22Rv1 (cell line): ENCODE measurements at regions not wholly inside any gene's neighbourhood (a gene's known extent, or its start where the extent isn't known, plus 50 kb on each side); places are given as distances from the start of the nearest gene placed in this dataset.

Source experiments
- H3K27ac ChIP-seq: fragments of 450-650 bp; 2 replicates; pipeline ENCODE4 v1.5.1; 2017
- CTCF ChIP-seq: fragments of 450-650 bp; IDR thresholded peaks from 2 replicates; pipeline ENCODE4 v1.5.1; 2017; ENCODE audit warnings: mild to moderate bottlenecking
- ZFX ChIP-seq: fragments of 450-650 bp; IDR thresholded peaks from 2 replicates; pipeline ENCODE4 v1.6.1; 2017; ENCODE audit warnings: antibody characterized with exemption, borderline replicate concordance

- TF ChIP-seq ZFX (no peak), CTCF (no peak)
- no peak overlapping the region for H3K27ac ChIP-seq
These were observed 203.2 kb downstream of the CSNK2A3 start for GRCh38 chr11:11149671-11150459.

- TF ChIP-seq ZFX (no peak), CTCF (no peak)
- no peak overlapping the region for H3K27ac ChIP-seq
These were observed 204.5 kb downstream of the CSNK2A3 start for GRCh38 chr11:11148596-11148995.

- H3K27ac ChIP-seq = no peak overlapping the region
- TF ChIP-seq ZFX (no peak), CTCF (peak; percentile 16; the same call in 1 of the 2 replicates)
These were observed 204.9 kb downstream of the CSNK2A3 start for GRCh38 chr11:11148104-11148509.

GRCh38 chr11:11146830-11147229 is 206.2 kb downstream of the CSNK2A3 start:
- H3K27ac ChIP-seq = no peak overlapping the region
- TF ChIP-seq CTCF = no peak
- no peak for TF ChIP-seq ZFX

GRCh38 chr11:11143849-11144248 is 209.2 kb downstream of the CSNK2A3 start:
- TF ChIP-seq ZFX (no peak), CTCF (no peak)
- H3K27ac ChIP-seq = no peak overlapping the region

GRCh38 chr11:11142430-11142829 is 210.6 kb downstream of the CSNK2A3 start:
- no peak for TF ChIP-seq ZFX
- no peak for TF ChIP-seq CTCF
- no peak overlapping the region for H3K27ac ChIP-seq

- no peak overlapping the region for H3K27ac ChIP-seq
- TF ChIP-seq ZFX (no peak), CTCF (no peak)
These were observed 212.0 kb downstream of the CSNK2A3 start for GRCh38 chr11:11141065-11141464.
